CD4-positive, alpha-beta T cell (primary cell): ENCODE measurements at regions not wholly inside any gene's neighbourhood (a gene's known extent, or its start where the extent isn't known, plus 50 kb on each side); places are given as distances from the start of the nearest gene placed in this dataset.

Experiments
- ATAC-seq: fragments of 200-7000 bp; cut with Tn5 transposase; one replicate; pipeline ENCODE4 v1.10.0; 2022; ENCODE audit warnings: mild to moderate bottlenecking; ENCODE audit not compliant: poor library complexity
- CTCF ChIA-PET: fragments of 350-600 bp; sonication (Branson Sonifier 250); formaldehyde crosslinking; loops from one replicate; lab custom pipeline; 2021; ENCODE audit warnings: antibody characterized with exemption, inconsistent platforms; lab: Charles Lee
- POLR2A ChIA-PET: fragments of 350-600 bp; sonication (Branson Sonifier 250); formaldehyde crosslinking; loops from one replicate; lab custom pipeline; 2021; ENCODE audit warnings: antibody characterized with exemption, inconsistent platforms; lab: Charles Lee
- DNase-seq, 14 experiments: peaks; one replicate each; pipeline ENCODE4 v3.0.0-alpha.2; 2013 to 2020; ENCODE audit warnings: mixed read lengths in 2 of 14
- H3K27ac ChIP-seq, 2 donors: one replicate each; pipeline versions ENCODE4 v1.5.1 to v1.7.0; 2013; ENCODE audit warnings: low read length in 2 of 2, low read depth in 1 of 2, mild to moderate bottlenecking in 1 of 2
- H3K27me3 ChIP-seq, 2 experiments: 1 replicate in 1 of 2; 2 replicates in 1 of 2; pipeline versions ENCODE4 v1.6.1 to v1.7.0; 2013; ENCODE audit warnings: low read length in 2 of 2, control low read depth in 1 of 2, mild to moderate bottlenecking in 1 of 2, moderate library complexity in 1 of 2; ENCODE audit not compliant: insufficient read depth in 2 of 2, control insufficient read depth in 1 of 2
- H3K36me3 ChIP-seq: one replicate; pipeline ENCODE4 v1.6.1; 2013; ENCODE audit warnings: low read length, control low read depth; ENCODE audit not compliant: insufficient read depth
- H3K4me1 ChIP-seq: one replicate; pipeline ENCODE4 v1.6.1; 2013; ENCODE audit warnings: low read length, control low read depth; ENCODE audit not compliant: insufficient read depth
- H3K4me3 ChIP-seq: one replicate; pipeline ENCODE4 v1.5.1; 2013; ENCODE audit warnings: mild to moderate bottlenecking, low read length, moderate library complexity
- H3K9me3 ChIP-seq, 2 experiments: 1 replicate in 1 of 2; 2 replicates in 1 of 2; pipeline versions ENCODE4 v1.6.1 to v1.7.0; 2013; ENCODE audit warnings: low read length in 2 of 2, mild to moderate bottlenecking in 2 of 2, control low read depth in 1 of 2, moderate library complexity in 1 of 2; ENCODE audit not compliant: control insufficient read depth in 1 of 2, insufficient read depth in 1 of 2
- H3K27ac Mint-ChIP-seq: one replicate; pipeline ENCODE4 v1.8.0; 2020; ENCODE audit warnings: mixed read lengths
- H3K27me3 Mint-ChIP-seq: one replicate; pipeline ENCODE4 v1.8.0; 2021; ENCODE audit warnings: mixed read lengths
- H3K36me3 Mint-ChIP-seq: one replicate; pipeline ENCODE4 v1.8.0; 2021; ENCODE audit warnings: low read depth, mixed read lengths
- H3K4me1 Mint-ChIP-seq: one replicate; pipeline ENCODE4 v1.8.0; 2021; ENCODE audit warnings: low read depth, mixed read lengths
- H3K4me3 Mint-ChIP-seq: one replicate; pipeline ENCODE4 v1.8.0; 2020; ENCODE audit warnings: mild to moderate bottlenecking, mixed read lengths
- H3K9me3 Mint-ChIP-seq: one replicate; pipeline ENCODE4 v1.8.0; 2020; ENCODE audit warnings: mixed read lengths
- CTCF ChIP-seq: fragments of 200-600 bp; IDR thresholded peaks from one replicate; pipeline ENCODE4 v1.8.0; 2022; ENCODE audit warnings: antibody characterized with exemption, mild to moderate bottlenecking
- intact Hi-C, 2 experiments: fragments of 100-400 bp; cut with DNase I in 1 of 2; cut with micrococcal nuclease in 1 of 2; formaldehyde crosslinking; loops; one replicate each; pipeline versions ENCODE4 v1.15.1 to v1.9.0; 2023 to 2025; cut with DNase I, micrococcal nuclease

- Histone ChIP-seq H3K27me3 (no peaks in the 10 kb centered on the region), H3K9me3 (no peaks in the 10 kb centered on the region), H3K4me3 (no peak overlapping the region), H3K36me3 (no peaks in the 10 kb centered on the region), H3K27ac (no peak overlapping the region), H3K4me1 (no peaks in the 10 kb centered on the region)
- Mint-ChIP-seq H3K36me3 (no peaks in the 10 kb centered on the region), H3K9me3 (peaks cover 2% of the 10 kb centered on the region), H3K4me1 (no peaks in the 10 kb centered on the region), H3K27me3 (no peaks in the 10 kb centered on the region), H3K27ac (no peak overlapping the region), H3K4me3 (no peak overlapping the region)
- DNase-seq (no peak), ATAC-seq (no peak)
- ChIA-PET POLR2A (no interaction called here), CTCF (no interaction called here)
- no peak for TF ChIP-seq CTCF
- intact Hi-C loops: no loop called here
These were observed 837.8 kb downstream of the AACS start for GRCh38 chr12:125902991-125903390.

- H3K36me3 Mint-ChIP-seq: no peaks in the 10 kb centered on the region
- ATAC-seq (no peak), DNase-seq (no peak)
- POLR2A ChIA-PET: no interaction called here
- H3K4me3 Mint-ChIP-seq: no peak overlapping the region
- no peaks in the 10 kb centered on the region for H3K27me3 Mint-ChIP-seq
- Histone ChIP-seq H3K27ac (no peak overlapping the region), H3K9me3 (peaks cover 0 to 1% of the 10 kb centered on the region in 2 experiments), H3K27me3 (no peaks in the 10 kb centered on the region), H3K4me1 (no peaks in the 10 kb centered on the region), H3K36me3 (no peaks in the 10 kb centered on the region), H3K4me3 (no peak overlapping the region)
- peaks cover 9% of the 10 kb centered on the region for H3K9me3 Mint-ChIP-seq
- CTCF ChIA-PET: no interaction called here
- H3K27ac Mint-ChIP-seq: no peak overlapping the region
- no peak for TF ChIP-seq CTCF
- no peaks in the 10 kb centered on the region for H3K4me1 Mint-ChIP-seq
- intact Hi-C loops: no loop called here
These were observed 842.1 kb downstream of the AACS start for GRCh38 chr12:125907351-125907750.

- H3K9me3 Mint-ChIP-seq: peaks cover 2% of the 10 kb centered on the region
- peaks cover 0 to 3% of the 10 kb centered on the region in 2 experiments for H3K27me3 ChIP-seq
- no peaks in the 10 kb centered on the region for H3K4me1 Mint-ChIP-seq
- H3K4me3 Mint-ChIP-seq: no peak overlapping the region
- H3K36me3 Mint-ChIP-seq: no peaks in the 10 kb centered on the region
- DNase-seq (no peak), ATAC-seq (no peak)
- no peak overlapping the region for H3K27ac Mint-ChIP-seq
- no peak for TF ChIP-seq CTCF
- peaks cover 0 to 8% of the 10 kb centered on the region in 2 experiments for H3K9me3 ChIP-seq
- POLR2A ChIA-PET: no interaction called here
- no peak overlapping the region for H3K27ac ChIP-seq
- H3K4me3 ChIP-seq: no peak overlapping the region
- CTCF ChIA-PET: no interaction called here
- intact Hi-C loops: no loop called here
- no peaks in the 10 kb centered on the region for H3K4me1 ChIP-seq
- H3K36me3 ChIP-seq: no peaks in the 10 kb centered on the region
- no peaks in the 10 kb centered on the region for H3K27me3 Mint-ChIP-seq
These were observed 854.7 kb downstream of the AACS start for GRCh38 chr12:125919856-125920470.
